GM04503 (cell line): ENCODE measurements at regions not wholly inside any gene's neighbourhood (a gene's known extent, or its start where the extent isn't known, plus 50 kb on each side); places are given as distances from the start of the nearest gene placed in this dataset.

Experiments
- DNase-seq: peaks from one replicate; pipeline ENCODE4 v3.0.0-alpha.2; 2012; ENCODE audit warnings: low read depth

GRCh38 chr2:204109681-204110080 is 173.1 kb downstream of the ICOS start:
- DNase-seq: no peak

DNA sequence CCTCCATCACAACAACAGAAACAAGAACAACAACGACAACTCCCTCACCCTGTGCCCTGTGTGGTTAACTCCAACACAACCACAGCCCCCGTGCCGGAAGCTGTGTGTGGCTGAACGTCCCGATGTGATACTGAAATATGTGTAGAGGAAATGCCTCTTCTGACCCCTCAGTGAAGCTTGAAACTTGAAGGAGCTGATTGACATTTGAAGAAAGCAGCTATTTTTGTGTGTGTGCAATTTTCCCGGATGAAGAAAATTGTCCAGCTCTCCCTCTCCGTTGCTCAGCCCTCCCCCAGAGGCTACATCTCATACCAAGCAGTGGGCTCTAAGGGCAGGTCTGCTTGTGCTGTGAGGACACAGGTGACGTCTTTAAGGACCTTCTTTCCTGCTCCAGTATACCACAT is 173.8 kb downstream of the ICOS start:
- DNase-seq: no peak

DNA sequence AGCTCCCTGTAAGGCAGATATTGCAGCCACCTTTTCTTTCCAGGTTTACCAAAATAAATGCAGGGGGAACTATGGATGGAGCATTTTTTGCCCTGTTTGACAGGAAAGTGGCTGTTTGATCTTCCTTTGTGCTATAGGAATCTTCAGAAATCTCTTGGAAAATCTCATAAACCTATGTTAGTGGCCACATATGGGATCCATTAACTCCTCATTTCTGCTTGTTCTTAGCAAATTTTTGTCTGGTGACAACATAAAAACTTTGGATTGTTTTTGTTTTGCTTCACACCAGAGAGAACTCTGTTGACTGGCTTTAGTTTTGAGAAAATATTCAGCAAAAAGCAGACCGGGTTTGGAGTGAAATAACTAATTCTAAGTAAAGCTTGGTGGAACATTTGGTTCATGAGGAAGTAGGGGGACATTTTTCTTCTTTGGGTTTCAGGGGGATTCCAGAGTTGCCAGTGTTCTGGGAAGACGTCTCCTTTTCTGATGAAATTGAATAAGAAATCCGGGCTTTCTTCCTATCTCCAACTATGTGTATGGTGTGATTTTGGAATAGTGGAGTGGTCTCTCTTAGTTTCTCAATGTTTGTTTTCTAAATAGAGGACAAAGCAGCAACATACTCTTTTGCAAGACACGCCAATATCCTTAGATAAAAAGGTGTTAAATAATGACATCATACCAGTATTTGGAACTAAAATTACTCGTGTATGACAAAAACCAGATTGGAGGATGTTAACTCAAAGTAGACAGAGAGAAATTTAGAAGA is 174.4 kb downstream of the ICOS start:
- DNase-seq: peak; percentile 41

GRCh38 chr2:204112084-204112770 is 175.7 kb downstream of the ICOS start:
- no peak for DNase-seq

GRCh38 chr2:204114295-204115136 is 178.0 kb downstream of the ICOS start:
- DNase-seq: no peak

GRCh38 chr2:204115137-204116056 is 178.8 kb downstream of the ICOS start:
- DNase-seq: no peak

DNA sequence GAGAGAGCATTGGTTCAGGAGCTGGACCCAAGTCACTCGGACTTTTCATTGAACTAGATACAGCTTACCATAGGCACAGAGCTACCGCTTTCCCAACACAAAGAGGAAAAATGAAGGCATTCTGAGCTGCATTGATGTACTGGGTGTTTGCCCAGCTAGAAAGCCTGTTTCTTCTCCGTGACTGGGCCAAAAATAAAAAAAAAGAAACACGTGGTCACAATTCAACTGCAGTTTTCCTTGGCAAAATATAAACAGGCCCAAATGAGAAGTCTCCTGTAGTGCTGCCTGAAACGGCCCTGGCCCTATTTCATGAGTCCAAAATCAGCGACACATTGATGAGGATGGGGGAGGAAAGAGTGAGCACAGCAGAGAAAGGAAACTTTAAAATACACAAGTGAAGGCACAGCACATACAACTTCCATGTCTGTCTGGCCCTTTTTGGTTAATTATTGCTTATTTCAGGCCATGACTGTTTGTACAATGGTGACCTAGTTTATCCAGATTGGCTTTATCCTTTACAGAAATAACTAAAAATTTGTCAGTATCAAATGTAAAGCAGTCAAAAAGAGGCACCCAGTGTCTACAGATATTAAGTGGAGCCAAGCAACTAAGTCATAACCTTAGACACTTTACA is 179.7 kb downstream of the ICOS start:
- no peak for DNase-seq

DNA sequence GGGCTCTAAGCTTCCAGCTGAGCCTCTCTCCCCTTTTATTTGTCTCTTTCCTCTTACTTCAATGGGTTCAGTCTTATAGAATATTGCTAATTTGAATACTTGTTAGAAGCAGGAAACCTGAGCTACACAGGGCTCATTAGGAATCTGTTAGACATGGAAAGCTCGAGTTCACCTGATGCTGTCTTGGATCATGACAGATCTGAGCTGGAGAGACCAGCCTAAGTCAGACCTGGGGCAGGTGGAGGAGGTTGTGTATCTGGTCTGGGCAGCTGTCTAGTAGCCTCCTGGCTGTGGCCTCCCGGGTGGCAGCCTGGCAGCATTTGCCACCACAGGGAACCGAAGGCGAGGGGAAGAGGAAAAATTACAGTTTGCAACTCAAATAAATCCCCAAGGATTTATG is 185.9 kb downstream of the ICOS start:
- no peak for DNase-seq

DNA sequence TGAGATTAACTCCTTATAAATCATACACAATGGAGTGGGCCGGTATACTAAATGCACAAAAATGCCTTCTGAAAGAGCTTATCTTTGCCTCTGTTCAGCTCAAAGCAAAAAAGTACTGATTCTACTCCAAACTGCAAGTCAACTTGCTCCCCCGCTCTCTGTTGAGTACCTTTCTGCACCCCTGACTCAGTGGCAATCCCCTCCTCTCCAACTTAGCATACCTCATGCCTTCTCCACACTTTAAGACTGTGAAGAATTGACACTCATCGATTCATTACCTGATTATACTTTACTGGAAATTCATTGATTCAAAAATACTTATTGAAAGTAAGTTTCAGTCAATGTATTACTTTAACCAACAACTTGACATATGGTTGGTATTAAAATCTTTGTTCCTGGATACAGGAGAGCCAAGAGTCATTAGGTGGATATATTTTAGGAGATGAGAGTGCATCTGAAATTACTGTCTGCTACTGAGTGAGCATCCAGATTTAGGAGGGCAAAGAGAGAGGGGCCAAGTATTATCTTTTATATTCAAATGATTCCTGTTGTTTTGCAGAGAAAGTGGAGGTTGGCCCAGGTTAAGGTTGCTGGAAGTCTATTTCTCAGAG is 187.7 kb downstream of the ICOS start:
- no peak for DNase-seq

DNA sequence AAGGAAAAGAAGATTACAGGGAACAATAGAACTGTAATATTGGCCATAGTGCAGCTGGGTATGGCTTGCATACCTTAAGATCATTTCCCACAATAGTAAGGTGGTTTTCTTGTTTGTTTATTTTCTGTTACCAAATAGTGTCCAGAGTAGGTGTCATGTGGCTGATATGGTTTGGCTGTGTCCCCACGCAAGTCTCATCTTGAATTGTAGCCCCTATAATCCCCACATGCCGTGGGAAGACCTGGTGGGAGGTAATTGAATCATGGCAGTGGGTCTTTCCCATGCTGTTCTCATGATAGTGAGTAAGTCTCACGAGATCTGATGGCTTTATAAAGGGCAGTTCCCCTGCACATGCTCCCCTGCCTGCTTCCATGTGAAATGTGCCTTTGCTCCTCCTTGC is 190.1 kb downstream of the ICOS start:
- DNase-seq: no peak

- DNase-seq: no peak
Observed at GRCh38 chr2:204127238-204127637, 190.7 kb downstream of the ICOS start.

DNA sequence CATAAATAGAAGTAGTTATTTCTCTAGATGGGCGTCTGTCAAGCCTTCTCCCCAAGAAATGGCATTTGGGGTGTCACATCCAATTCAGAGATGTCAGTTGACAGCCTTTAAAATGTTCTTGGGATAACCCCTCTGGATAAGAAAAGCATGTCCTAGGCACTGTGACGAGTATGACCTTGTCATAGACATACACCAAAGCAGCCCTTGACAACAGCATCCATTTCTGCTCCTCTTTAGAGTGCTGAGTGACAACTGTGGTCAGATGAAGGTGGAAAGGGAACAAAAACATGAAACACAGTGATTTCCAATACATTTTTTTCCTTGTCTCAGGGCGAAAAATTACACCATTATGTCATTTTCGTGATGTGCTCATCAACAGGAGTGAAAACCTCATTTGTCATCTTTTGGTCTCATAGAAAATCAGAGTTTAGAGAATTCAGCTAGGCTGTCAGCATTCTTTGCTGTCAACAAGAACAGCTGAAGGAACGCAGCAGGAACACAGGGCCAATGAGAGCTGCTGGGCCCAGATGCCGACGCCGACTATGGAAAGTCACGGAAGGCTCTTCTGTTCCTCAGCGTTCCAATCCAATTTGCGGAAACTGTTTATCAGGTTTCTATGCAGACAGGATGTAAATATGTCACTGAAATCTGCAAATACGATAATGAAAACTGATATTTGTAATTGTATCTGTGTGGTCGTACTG is 193.2 kb downstream of the ICOS start:
- no peak for DNase-seq

GRCh38 chr2:204131621-204132020 is 195.1 kb downstream of the ICOS start:
- DNase-seq: no peak

DNA sequence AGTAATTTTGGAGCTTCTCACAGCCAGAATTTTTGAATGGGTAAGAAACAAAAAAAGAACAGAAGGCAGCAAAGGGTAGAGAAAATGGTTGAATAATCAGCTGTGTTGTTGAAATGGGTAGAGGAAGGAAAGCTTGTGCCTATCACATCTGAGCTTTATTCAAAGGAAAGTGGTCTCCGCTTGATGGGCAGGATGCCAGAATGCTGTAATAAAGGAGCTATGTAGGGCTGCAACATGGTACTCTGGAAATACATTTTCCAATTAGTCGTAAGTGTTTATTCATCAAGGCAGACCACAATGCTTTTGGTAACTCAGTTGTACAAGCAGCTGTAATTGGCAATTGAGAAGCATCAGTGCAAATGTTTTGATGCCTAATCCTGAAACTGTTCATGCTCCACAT is 196.9 kb downstream of the ICOS start:
- DNase-seq: no peak

GRCh38 chr2:204134421-204134820 is 197.9 kb downstream of the ICOS start:
- no peak for DNase-seq

- DNase-seq: no peak
Observed at GRCh38 chr2:204135752-204136151, 199.2 kb downstream of the ICOS start.

- DNase-seq: no peak
Observed at GRCh38 chr2:204138206-204138605, 201.6 kb downstream of the ICOS start.

GRCh38 chr2:204140246-204140645 is 203.7 kb downstream of the ICOS start:
- no peak for DNase-seq

GRCh38 chr2:204143216-204144014 is 206.9 kb downstream of the ICOS start:
- DNase-seq: no peak
